Peyer's patch (tissue), 4 donors: ENCODE measurements at regions not wholly inside any gene's neighbourhood (a gene's known extent, or its start where the extent isn't known, plus 50 kb on each side); places are given as distances from the start of the nearest gene placed in this dataset.

Source experiments
- DNase-seq, 3 donors: peaks; one replicate each; pipeline ENCODE4 v3.0.0-alpha.2; 2017 to 2019
- H3K27ac ChIP-seq, 4 donors: fragments of 200-600 bp; sonication (generic); one replicate each; pipeline ENCODE4 v1.5.1; 2016 to 2019
- H3K27me3 ChIP-seq, 2 donors: fragments of 200-600 bp; sonication (generic); one replicate each; pipeline ENCODE4 v1.5.1; 2019
- H3K36me3 ChIP-seq, 3 donors: fragments of 200-600 bp; sonication (generic); one replicate each; pipeline ENCODE4 v1.5.1; 2016 to 2019
- H3K4me1 ChIP-seq, 4 donors: fragments of 200-600 bp; sonication (generic); one replicate each; pipeline ENCODE4 v1.5.1; 2016 to 2019
- H3K4me3 ChIP-seq, 4 donors: fragments of 200-600 bp; sonication (generic); 1 replicate in 3 of 4; 2 replicates in 1 of 4; pipeline ENCODE4 v1.5.1; 2016 to 2019; ENCODE audit warnings: mild to moderate bottlenecking in 1 of 4
- H3K9me3 ChIP-seq, 4 donors: fragments of 200-600 bp; sonication (generic); one replicate each; pipeline ENCODE4 v1.5.1; 2016 to 2019; ENCODE audit warnings: mild to moderate bottlenecking in 1 of 4
- POLR2A ChIP-seq, 2 donors: fragments of 450-650 bp; IDR thresholded peaks; one replicate each; pipeline ENCODE4 v1.5.1; 2017; ENCODE audit warnings: antibody characterized with exemption in 2 of 2, mild to moderate bottlenecking in 2 of 2, moderate library complexity in 2 of 2
- TF ChIP-seq, protein P1 (sequence below), 6 experiments: fragments of 450-650 bp in 4 of 6; fragments of 200-600 bp in 2 of 6; sonication (generic) in 1 of 6; IDR thresholded peaks; one replicate each; pipeline ENCODE4 v1.5.1; 2017 to 2019; ENCODE audit warnings: antibody characterized with exemption in 6 of 6, mild to moderate bottlenecking in 3 of 6, moderate library complexity in 1 of 6

GRCh38 chr11:105393326-105393725 is 216.5 kb upstream of the GRIA4 start:
- no peak for DNase-seq
- Histone ChIP-seq H3K27ac (no peak overlapping the region), H3K27me3 (no peaks in the 10 kb centered on the region), H3K4me3 (no peak overlapping the region), H3K9me3 (no peaks in the 10 kb centered on the region), H3K36me3 (no peaks in the 10 kb centered on the region), H3K4me1 (no peaks in the 10 kb centered on the region)
- TF ChIP-seq, protein P1, sequence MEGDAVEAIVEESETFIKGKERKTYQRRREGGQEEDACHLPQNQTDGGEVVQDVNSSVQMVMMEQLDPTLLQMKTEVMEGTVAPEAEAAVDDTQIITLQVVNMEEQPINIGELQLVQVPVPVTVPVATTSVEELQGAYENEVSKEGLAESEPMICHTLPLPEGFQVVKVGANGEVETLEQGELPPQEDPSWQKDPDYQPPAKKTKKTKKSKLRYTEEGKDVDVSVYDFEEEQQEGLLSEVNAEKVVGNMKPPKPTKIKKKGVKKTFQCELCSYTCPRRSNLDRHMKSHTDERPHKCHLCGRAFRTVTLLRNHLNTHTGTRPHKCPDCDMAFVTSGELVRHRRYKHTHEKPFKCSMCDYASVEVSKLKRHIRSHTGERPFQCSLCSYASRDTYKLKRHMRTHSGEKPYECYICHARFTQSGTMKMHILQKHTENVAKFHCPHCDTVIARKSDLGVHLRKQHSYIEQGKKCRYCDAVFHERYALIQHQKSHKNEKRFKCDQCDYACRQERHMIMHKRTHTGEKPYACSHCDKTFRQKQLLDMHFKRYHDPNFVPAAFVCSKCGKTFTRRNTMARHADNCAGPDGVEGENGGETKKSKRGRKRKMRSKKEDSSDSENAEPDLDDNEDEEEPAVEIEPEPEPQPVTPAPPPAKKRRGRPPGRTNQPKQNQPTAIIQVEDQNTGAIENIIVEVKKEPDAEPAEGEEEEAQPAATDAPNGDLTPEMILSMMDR (IDR thresholded peaks at IDR 0.05) = no peak
- no peak for TF ChIP-seq POLR2A (IDR thresholded peaks at IDR 0.05)

DNA sequence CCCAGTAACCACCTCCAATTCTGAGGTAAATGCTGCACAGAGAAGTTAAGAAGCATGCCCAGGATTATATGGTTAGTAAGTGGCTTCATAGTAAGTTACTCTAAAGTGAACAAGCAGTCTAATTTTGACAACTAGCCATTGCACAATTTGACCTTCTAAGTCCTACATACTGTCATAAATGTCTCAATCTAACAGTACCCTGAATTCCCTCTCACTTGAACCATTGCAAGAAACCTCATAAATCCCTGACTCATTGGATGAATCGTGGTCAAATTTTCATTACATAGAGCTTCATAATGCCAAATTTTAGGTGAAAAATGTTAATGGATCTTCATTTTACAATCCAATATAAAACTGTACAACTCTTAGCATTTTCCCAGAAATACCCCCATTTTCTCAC is 217.3 kb upstream of the GRIA4 start:
- TF ChIP-seq POLR2A (IDR thresholded peaks at IDR 0.05) = no peak
- TF ChIP-seq, protein P1 (IDR thresholded peaks at IDR 0.05) = no peak
- Histone ChIP-seq H3K4me1 (no peaks in the 10 kb centered on the region), H3K4me3 (no peak overlapping the region), H3K36me3 (no peaks in the 10 kb centered on the region), H3K27me3 (no peaks in the 10 kb centered on the region), H3K27ac (no peak overlapping the region), H3K9me3 (no peaks in the 10 kb centered on the region)
- no peak for DNase-seq

- TF ChIP-seq, protein P1 (IDR thresholded peaks at IDR 0.05) = no peak
- TF ChIP-seq POLR2A (IDR thresholded peaks at IDR 0.05) = no peak
- Histone ChIP-seq H3K27me3 (no peaks in the 10 kb centered on the region), H3K9me3 (no peaks in the 10 kb centered on the region), H3K4me1 (no peaks in the 10 kb centered on the region), H3K4me3 (no peak overlapping the region), H3K27ac (no peak overlapping the region), H3K36me3 (no peaks in the 10 kb centered on the region)
- DNase-seq = no peak
Measured at GRCh38 chr11:105389952-105390351, 219.9 kb upstream of the GRIA4 start.

DNA sequence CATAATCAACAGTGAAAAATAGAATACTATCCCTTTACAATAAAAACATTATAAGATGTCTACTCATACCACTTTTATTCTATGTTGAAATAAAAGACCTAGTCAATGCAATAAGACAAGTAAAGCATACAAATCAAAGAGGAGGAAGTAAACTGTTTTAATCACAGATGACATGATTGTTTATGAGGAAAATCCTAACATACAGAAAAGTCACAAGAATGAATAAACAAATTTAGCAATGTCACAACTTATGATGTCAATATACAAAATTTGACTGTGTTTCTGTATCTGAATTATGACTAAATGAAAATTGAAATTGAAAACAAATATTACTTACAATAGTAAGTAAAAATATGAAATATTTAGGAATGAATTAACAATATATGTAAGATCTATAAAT is 221.9 kb upstream of the GRIA4 start:
- H3K27me3 ChIP-seq = no peaks in the 10 kb centered on the region
- no peak overlapping the region for H3K27ac ChIP-seq
- no peaks in the 10 kb centered on the region for H3K4me1 ChIP-seq
- H3K36me3 ChIP-seq = no peaks in the 10 kb centered on the region
- H3K9me3 ChIP-seq = no peaks in the 10 kb centered on the region
- no peak overlapping the region for H3K4me3 ChIP-seq
- no peak for DNase-seq
- TF ChIP-seq, protein P1 (IDR thresholded peaks at IDR 0.05) = no peak
- TF ChIP-seq POLR2A (IDR thresholded peaks at IDR 0.05) = no peak

GRCh38 chr11:105381941-105382340 is 227.9 kb upstream of the GRIA4 start:
- TF ChIP-seq POLR2A (IDR thresholded peaks at IDR 0.05) = no peak
- TF ChIP-seq, protein P1 (IDR thresholded peaks at IDR 0.05) = no peak
- DNase-seq = no peak

GRCh38 chr11:105377870-105378269 is 232.0 kb upstream of the GRIA4 start:
- DNase-seq = no peak
- H3K4me3 ChIP-seq = no peak overlapping the region
- no peak overlapping the region for H3K27ac ChIP-seq
- no peaks in the 10 kb centered on the region for H3K4me1 ChIP-seq
- TF ChIP-seq, protein P1 (IDR thresholded peaks at IDR 0.05) = no peak
- no peak for TF ChIP-seq POLR2A (IDR thresholded peaks at IDR 0.05)
- no peaks in the 10 kb centered on the region for H3K27me3 ChIP-seq
- peaks cover 0 to 5% (median 0%) of the 10 kb centered on the region in 4 donors for H3K9me3 ChIP-seq
- no peaks in the 10 kb centered on the region for H3K36me3 ChIP-seq

More at GRCh38 chr11:105381941-105382340, 227.9 kb upstream of the GRIA4 start:
- Histone ChIP-seq H3K4me1 (no peaks in the 10 kb centered on the region), H3K36me3 (no peaks in the 10 kb centered on the region), H3K9me3 (no peaks in the 10 kb centered on the region), H3K4me3 (no peak overlapping the region), H3K27me3 (no peaks in the 10 kb centered on the region), H3K27ac (no peak overlapping the region)
